H1 (cell line): ENCODE measurements at regions not wholly inside any gene's neighbourhood (a gene's known extent, or its start where the extent isn't known, plus 50 kb on each side); places are given as distances from the start of the nearest gene placed in this dataset.

Experiments used
- BCL11A ChIP-seq, 2 experiments: IDR thresholded peaks; one replicate each; pipeline ENCODE4 v1.6.1; 2011; ENCODE audit warnings: low read depth in 2 of 2, low read length in 2 of 2, mild to moderate bottlenecking in 2 of 2
- CBX5 ChIP-seq: fragments of 300-800, 300-1000 bp; sonication (generic); IDR thresholded peaks from 2 replicates; pipeline ENCODE4 v1.7.1; 2016; ENCODE audit warnings: antibody characterized with exemption, low read length, low read depth
- CBX8 ChIP-seq: fragments of 300-800, 300-1000 bp; sonication (generic); IDR thresholded peaks from 2 replicates; pipeline ENCODE4 v1.7.1; 2016; ENCODE audit warnings: low read depth, low read length, borderline replicate concordance
- FOSL1 ChIP-seq: IDR thresholded peaks from 2 replicates; pipeline ENCODE4 v1.6.1; 2011; ENCODE audit warnings: mild to moderate bottlenecking, low read depth, low read length, moderate library complexity; ENCODE audit not compliant: insufficient read depth
- JUND ChIP-seq: IDR thresholded peaks from 2 replicates; pipeline ENCODE4 v1.6.1; 2011; ENCODE audit warnings: mild to moderate bottlenecking, improper control_type of control experiment, low read length
- POLR2A ChIP-seq, 2 experiments: IDR thresholded peaks; 1 replicate in 1 of 2; 2 replicates in 1 of 2; pipeline ENCODE4 v1.6.1; 2011; ENCODE audit warnings: low read depth in 2 of 2, low read length in 2 of 2, mild to moderate bottlenecking in 2 of 2; ENCODE audit errors: control extremely low read depth in 1 of 2
- POLR2AphosphoS5 ChIP-seq: IDR thresholded peaks from 2 replicates; pipeline ENCODE4 v1.6.1; 2011; ENCODE audit warnings: low read depth, low read length
- RAD21 ChIP-seq, 2 experiments: IDR thresholded peaks in 1 of 2; conservative IDR thresholded peaks in 1 of 2; 2 replicates each; pipeline ENCODE4 v1.6.1; 2011; ENCODE audit warnings: low read depth in 2 of 2, low read length in 2 of 2, improper control_type of control experiment in 1 of 2, inconsistent platforms in 1 of 2, mild to moderate bottlenecking in 1 of 2, moderate library complexity in 1 of 2
- SUZ12 ChIP-seq: fragments of 200-600 bp; sonication (generic); IDR thresholded peaks from 2 replicates; pipeline ENCODE4 v1.6.1; 2012; ENCODE audit warnings: mild to moderate bottlenecking, inconsistent platforms, low read length, moderate library complexity, mixed read lengths
- TF ChIP-seq, protein P1 (sequence below), 3 experiments: IDR thresholded peaks; 1 replicate in 2 of 3; 2 replicates in 1 of 3; pipeline versions ENCODE4 v1.5.1 to v1.6.1; 2011; ENCODE audit warnings: low read length in 3 of 3, mild to moderate bottlenecking in 3 of 3, inconsistent platforms in 2 of 3, low read depth in 1 of 3, moderate library complexity in 1 of 3; ENCODE audit not compliant: insufficient read depth in 1 of 3; ENCODE audit errors: control extremely low read depth in 1 of 3
- TF ChIP-seq, protein P2 (sequence below): IDR thresholded peaks from 2 replicates; pipeline ENCODE4 v1.6.1; 2012; ENCODE audit warnings: inconsistent platforms

DNA sequence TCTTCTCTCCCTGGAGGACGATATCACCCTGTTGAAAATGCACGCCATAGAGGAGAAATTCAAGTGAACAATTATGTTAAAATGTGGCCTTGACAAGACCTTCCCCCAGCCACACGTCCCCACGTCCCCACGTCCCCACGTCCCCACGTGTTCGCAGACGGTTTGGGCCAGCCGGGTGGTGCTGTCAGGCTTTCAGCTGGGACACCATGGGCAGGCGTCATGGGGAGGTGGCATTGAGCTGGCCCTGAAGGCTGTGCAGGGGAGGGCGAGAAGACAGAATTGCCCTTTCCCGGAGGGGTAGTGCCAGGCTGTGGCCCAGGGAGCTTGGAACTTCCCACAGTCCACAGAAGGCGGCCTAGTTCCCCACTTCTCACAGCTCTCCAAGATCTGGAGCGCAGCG is 240.7 kb upstream of the RAB6C start:
- TF ChIP-seq SUZ12 (no peak), BCL11A (IDR thresholded peaks at IDR 0.05; ENCODE audit: low read depth in 2 of 2, low read length in 2 of 2) (no peak), JUND (no peak), POLR2AphosphoS5 (no peak), CBX5 (no peak), FOSL1 (no peak), RAD21 (IDR thresholded peaks at IDR 0.05 in 1 of 2, conservative IDR thresholded peaks at IDR 0.05 in 1 of 2; ENCODE audit: low read depth in 2 of 2, low read length in 2 of 2) (no peak), POLR2A (IDR thresholded peaks at IDR 0.05; ENCODE audit: control extremely low read depth in 1 of 2, low read depth in 2 of 2, low read length in 2 of 2) (no peak), CBX8 (no peak)
- TF ChIP-seq, protein P1, sequence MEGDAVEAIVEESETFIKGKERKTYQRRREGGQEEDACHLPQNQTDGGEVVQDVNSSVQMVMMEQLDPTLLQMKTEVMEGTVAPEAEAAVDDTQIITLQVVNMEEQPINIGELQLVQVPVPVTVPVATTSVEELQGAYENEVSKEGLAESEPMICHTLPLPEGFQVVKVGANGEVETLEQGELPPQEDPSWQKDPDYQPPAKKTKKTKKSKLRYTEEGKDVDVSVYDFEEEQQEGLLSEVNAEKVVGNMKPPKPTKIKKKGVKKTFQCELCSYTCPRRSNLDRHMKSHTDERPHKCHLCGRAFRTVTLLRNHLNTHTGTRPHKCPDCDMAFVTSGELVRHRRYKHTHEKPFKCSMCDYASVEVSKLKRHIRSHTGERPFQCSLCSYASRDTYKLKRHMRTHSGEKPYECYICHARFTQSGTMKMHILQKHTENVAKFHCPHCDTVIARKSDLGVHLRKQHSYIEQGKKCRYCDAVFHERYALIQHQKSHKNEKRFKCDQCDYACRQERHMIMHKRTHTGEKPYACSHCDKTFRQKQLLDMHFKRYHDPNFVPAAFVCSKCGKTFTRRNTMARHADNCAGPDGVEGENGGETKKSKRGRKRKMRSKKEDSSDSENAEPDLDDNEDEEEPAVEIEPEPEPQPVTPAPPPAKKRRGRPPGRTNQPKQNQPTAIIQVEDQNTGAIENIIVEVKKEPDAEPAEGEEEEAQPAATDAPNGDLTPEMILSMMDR (IDR thresholded peaks at IDR 0.05; ENCODE audit: control extremely low read depth in 1 of 3, insufficient read depth in 1 of 3, low read depth in 1 of 3, low read length in 3 of 3): no peak
- TF ChIP-seq, protein P2, sequence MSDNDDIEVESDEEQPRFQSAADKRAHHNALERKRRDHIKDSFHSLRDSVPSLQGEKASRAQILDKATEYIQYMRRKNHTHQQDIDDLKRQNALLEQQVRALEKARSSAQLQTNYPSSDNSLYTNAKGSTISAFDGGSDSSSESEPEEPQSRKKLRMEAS: no peak
